ENCODE measurements at regions not wholly inside any gene's neighbourhood (a gene's known extent, or its start where the extent isn't known, plus 50 kb on each side); places are given as distances from the start of the nearest gene placed in this dataset.
A peak's percentile ranks its signal among the peaks of the same experiment; 100 is the strongest.

DNA sequence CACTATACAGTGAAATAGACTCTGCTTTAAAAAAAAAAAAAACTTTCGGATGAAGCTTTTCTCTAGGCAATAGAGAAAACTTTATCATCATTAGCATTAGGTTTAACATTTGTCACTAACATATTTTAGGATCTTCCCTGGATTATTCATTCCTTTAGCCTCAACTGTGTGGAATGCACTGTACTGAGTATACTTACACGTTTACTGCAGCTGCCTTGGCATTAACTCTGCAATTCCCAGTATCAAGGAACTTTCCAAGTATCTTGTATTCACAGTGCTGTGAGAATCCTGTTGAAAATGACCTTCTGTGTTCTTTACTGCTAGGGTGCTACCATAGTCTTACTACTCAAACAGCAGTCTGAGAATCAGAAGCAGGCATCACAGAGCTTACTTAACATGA, 328.2 kb upstream of the COL3A1 start:
- DNase-seq (ENCODE audit: low read depth): peak; percentile 50

DNA sequence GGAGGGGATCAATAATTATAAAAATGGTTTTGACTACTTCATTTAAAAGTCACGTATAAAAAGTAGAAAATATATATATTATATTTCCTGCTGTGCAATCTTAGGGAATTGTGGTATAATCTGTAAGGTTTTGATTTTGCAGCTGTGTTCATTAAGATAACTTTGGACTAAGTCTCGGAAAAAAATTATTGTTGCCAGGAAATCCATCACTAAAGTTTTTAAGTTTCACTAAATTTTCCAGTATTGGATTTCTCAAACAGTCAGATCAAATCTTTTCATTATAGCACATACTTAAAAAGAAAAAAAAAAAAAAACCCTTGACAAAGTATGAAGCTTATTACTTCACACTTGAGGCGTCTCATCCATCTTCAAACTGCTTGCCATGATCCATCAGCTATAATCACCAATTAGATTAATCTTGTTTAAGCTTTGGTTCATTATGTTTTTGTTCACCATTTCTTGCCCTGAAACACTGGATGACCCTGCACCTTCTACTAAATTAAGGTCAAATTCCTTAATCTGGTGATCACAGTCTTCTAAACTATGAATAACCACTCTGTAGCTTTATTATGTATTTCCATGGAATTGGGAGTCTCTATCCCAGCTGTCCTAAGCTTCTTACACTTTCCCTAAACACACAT, 326.6 kb upstream of the COL3A1 start:
- no peak for DNase-seq (ENCODE audit: low read depth)

DNA sequence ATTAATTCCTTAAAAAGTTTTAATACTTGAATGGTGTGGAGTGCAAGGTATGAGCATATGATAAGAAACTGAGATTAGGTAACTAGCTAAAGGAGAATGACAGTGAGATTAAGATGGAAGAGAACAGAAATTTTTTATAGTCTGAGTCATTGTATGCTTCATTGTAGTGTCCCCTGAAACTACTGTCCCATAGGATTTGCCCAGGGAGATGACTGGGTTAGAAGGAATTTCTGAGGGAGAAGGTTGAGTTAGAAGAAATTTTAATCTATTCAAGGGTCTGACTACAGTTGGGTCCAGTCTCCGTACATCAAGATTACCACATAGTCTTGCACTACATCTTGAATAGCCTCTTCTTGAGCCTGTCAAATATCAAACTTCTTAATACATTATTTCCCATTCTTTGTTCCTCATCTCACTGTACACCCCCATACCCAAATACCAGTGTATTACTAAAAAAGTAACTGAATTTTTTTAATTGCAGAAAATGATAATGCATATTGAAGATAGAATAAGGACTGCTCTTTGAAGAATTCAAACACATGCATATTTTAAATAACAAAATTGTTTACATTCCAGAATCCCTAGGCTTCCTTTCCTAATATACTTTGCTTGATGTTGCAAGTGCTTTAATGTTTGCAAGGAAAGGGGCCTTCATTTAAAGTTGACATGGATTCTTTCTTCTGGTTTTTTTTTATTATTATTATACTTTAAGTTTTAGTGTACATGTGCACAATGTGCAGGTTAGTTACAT, 314.3 kb upstream of the COL3A1 start:
- peak; percentile 54 for DNase-seq (ENCODE audit: low read depth)

DNA sequence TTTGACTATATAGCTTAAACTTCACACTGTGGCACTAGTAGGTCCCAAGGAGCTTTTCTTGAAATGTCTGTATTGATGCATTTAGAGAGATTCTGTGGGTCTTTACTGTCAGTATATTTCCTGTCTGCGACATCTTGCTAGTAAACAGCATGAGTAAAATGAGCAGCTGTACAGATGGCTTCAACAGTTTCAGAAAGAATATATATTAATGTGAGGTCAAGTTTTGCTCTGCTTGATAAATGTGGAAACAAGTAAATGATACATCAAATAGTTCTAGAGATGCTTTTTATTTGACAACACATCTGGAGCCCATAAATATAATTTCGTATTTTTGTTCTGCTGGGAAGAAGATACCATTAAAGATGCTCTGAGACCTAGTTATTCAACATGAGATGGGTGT, 310.9 kb upstream of the COL3A1 start:
- DNase-seq (ENCODE audit: low read depth): no peak

DNA sequence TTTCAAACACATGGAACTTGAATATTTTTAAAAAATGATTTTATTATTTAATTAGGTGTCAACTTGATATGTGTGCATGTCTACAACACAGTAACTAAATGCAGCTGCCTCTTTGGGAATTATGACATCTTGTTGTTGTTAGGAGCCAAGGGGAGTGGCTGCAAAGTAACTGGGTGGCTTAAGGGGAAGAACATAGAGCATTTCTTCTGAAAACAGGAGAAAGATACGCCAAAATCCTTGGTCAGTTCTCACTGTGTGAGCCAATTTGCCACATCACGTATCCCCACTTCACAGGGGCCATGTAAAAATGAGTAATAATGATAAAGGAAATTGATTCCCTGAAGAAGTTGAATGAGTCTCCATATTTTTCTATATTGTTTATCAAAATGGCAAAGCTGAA, 309.8 kb upstream of the COL3A1 start:
- no peak for DNase-seq (ENCODE audit: low read depth)

DNA sequence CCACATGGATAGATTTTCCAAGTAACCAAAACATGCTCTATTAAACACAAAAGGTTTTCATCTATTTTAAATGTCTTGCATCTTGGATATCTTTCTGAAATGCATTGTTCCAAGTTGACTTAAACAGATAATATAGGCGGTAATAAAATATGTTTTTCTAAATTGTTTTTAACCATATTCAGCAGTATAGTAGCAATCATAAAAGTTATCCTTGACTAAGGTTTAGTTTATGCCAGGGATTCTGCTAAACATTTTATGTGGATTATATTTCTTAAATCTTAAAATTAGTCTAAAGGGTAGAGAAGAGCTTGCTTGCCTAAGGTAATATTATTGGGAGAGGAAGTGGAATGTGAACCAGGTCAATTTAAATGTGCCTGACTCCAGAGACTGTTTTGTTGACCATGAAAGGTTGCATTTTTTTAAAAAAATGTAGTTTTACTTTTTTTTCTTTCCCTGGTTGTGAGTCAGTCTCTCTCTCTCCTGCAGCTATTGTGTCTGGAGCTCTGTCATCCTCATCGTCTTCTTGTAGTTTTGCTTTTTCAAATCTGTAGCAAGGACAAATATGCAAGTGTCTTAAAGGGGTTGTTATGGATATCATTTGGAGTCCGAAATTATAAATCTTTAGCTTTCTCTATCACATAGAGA, 309.1 kb upstream of the COL3A1 start:
- DNase-seq (ENCODE audit: low read depth): no peak

DNA sequence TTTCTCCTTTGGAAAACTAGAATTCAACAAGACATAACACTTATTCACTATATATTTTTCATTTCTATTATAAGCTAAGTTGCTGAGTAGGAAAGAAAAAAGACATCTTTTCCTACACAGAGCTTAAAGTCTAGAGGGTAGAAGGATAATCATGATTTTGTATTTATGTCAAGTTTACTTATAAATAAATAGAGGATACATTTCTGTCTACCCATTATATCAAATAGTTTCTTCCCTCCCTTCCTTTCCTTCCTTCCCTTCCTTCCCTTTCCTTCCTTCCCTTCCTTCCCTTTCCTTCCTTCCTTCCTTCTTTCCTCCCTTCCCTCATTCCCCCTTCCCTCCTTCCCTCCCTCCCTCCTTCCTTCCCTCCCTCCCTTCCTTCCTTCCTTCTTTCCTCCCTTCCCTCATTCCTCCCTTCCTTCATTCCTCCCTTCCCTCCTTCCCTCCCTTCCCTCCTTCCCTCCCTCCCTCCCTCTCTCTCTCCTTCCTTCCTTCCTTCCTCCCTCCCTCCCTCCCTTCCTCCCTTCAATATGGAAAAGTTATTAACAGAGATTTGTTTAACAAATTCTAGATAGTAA, 308.4 kb upstream of the COL3A1 start:
- no peak for DNase-seq (ENCODE audit: low read depth)

DNA sequence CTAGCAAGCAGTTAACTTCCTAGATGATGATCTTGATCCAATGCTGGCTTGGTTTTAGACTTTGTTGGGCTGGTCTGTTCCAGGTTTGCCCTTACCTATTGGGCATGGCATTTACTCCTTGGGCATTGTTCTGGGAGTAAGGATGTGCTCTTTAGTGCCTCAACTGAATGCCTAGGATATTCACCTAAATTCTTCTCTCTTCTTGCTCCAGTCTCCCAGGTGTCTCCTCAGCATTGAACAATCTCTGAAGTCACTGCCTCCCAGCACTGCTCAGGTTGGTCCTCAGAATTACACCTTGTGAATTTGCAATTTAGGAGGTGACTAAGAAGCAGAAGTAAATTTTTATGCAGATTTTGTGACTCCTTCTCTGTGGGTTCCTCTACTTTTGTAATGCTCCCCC, 307.7 kb upstream of the COL3A1 start:
- no peak for DNase-seq (ENCODE audit: low read depth)

DNA sequence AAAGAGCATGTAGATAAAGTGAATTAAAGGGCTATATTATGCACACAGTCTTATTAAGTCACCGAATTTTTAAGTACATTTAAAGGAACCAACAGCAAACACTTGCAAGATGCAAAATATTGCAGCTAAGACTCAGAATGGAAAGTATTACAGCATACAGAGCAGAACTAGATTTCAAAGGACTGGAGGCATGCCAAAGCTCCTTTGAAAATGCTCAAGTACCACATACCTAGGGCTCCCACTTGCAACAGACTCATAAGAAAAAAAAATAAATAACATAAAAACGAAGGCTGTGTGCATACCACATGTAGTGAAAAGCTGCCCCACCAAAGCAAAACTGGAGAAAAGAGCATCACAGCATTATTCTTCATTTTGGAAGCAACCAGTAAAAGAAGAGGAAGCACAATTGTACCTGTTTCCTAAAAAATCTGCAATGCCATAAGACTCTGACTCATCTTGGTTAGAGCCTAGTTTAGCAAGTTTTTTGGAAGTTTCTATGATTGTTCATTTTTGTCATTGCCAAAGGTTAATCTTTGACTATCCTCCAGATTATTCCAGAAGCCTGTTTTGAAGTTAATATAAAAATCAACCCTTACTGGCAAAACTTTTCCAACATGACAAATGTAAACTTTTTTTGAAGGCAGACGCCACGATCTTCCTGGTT, 306.0 kb upstream of the COL3A1 start:
- no peak for DNase-seq (ENCODE audit: low read depth)

DNA sequence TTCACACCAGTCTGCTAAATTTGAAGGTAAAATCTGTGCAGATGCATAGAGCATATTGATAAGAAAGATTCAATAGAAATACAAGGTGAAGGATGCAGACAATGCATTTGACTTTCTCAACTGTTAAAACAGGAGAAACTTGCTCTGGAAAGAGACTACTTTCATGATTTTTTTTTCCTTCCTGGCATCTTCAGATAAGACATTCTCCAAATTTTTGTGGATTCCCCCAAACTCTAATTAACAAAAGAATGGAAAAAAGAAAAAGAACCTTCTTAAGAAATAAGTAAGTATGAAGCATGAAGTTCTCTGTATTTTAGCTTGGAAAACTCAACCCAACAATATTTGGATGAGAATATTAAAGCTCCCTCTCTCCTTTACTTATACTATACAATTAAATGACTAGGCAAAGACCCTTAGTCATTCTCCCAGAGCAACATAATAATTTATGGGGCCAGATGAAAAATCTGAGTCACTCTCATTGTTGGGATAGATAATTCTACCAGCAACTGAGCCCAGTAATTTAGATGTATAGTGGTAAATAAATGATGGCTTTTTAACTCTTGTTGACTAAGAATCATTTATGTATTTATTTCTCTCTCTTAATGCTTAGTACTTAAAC, 298.7 kb upstream of the COL3A1 start:
- no peak for DNase-seq (ENCODE audit: low read depth)

DNA sequence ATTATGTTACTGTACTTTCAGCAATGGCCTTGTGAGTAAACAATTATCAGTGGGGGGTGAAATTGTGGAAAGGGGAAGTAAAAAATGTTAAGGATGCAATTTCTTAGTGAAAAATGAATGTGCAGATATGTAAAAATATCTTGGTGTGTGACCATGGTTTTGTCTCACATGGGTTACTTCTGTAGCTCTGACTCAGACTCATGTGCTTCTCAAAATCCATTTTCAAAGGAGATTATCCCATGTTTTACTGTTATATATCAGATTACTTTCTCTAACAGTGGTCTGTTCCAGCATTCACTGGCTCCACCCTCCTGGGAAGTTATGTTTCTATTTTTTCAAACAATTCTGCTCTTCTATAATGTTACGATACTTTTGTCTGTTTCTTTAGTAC, 298.2 kb upstream of the COL3A1 start:
- no peak for DNase-seq (ENCODE audit: low read depth)

DNA sequence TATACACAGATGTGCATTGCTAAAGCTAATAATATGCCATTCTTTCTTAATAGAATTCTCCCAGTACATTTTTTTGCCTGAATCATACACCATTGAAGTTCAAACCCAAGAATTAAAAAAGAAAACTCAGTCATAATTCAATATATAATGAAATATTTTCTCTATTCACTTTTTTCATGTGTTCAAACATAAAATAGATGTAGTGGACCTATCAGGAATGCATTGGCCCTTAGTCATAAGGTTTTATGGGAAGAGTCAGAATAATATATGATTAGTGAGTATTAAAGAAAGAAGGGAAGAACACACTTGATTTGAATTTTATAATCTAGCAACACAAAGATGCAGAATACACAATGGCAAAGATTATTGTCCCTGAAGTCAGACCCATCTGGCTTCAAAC, 297.0 kb upstream of the COL3A1 start:
- DNase-seq (ENCODE audit: low read depth): no peak

DNA sequence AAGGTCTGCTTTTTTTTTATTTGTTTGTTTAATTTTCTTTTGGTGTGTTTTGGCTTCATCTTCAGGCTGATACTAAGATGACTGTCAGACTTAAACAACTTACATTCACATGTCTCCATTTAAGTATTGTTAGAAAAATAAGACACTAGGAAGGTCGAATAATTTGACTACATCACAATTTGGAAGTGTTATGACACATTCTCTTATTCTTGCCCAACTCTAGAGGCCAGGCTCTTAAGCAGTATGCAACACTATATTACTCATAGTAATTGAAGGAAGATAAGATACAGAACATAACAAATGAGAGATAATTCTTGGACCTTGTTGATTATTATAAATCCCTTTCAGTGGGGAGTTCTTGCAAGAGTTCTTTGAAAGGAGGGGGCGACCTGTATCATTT, 295.3 kb upstream of the COL3A1 start:
- DNase-seq (ENCODE audit: low read depth): no peak

DNA sequence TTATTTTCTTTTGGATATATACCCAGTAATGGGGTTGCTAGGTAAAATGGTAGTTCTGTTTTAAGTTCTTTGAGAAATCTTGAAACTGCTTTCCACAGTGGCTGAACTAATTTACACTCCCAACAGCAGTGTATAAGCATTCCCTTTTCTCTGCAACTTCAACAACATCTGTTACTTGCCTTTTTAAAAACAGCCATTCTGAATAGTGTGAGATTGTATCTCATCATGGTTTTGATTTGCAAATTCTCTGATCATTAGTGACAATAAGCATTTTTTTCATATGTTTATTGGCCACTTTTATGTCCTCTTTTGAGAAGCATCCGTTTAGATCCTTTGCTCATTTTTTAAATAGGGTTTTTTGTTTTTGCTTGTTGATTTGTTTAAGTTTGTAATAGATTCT, 291.3 kb upstream of the COL3A1 start:
- no peak for DNase-seq (ENCODE audit: low read depth)

DNA sequence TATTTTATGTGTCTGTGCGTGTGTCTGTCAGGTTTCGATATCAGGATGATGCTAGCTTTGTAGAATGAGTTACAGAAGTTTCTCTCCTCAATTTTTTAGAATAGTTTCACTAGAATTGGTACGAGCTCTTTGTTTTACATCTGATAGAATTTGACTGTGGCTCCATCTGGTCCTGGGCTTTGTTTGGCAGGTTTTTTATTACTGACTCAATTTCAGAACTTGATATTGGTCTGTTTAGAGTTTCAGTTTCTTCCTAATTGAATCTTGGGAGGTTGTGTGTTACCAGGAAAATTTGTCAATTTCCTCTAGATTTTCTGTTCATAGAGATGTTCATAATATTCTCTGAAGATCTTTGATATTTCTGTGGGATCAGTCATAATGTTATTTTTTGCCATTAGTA, 289.4 kb upstream of the COL3A1 start:
- DNase-seq (ENCODE audit: low read depth): no peak

DNA sequence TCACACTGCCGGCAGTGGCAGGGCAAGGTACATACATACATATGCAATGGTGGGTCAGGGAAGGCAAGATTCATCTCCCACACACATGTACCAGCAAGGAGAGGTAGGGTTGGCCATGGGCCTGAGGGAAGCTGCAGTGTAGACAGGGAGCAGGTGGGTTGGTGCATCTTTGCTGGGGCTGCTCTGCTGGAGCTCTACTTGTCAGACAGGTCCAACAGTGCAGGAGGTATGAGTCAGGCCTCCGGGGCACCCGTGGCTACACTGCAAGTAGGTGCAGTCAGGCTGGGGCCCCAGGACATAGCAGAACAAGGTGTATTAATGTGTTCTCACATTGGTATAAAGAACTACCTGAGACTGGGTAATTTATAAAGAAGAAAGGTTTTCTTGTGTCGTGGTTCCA, 281.1 kb upstream of the COL3A1 start:
- no peak for DNase-seq (ENCODE audit: low read depth)

DNA sequence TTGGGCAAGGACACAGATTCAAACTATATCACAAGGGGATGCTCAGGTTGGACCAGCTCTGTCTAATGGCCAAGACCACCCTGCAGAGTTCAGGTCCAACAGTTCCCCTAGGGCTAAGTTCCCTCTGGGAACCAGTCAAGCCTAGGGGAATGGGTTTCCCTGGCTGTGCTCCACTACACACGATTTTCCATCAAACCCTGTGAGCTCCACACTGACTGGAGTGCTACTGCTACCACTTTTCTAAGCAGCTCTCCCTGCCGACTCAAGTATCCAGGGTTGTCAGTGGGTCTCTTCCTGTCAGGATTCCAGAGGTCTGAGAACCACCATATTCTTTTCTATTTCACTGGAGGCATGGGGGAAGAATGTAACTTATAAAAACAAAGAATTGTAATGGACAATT, 280.4 kb upstream of the COL3A1 start:
- DNase-seq (ENCODE audit: low read depth): no peak

DNA sequence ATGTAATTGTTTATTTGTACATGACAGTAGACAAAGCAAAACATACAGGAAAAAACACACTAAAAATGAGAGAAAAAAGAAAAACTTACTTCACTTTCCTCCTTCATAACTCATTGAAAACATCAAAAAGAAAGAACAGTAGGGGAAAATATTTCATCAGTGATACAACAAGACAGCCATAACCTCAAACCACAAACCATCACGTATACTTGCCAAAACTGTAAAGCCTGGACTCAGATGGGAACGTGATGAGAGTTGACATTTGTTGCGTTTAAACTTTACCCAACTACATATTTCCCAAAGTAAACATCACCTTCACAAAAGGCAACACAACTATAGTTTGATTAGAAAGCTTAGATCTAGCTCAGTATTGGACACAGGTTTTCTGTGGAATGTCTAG, 278.2 kb upstream of the COL3A1 start:
- peak; percentile 53 for DNase-seq (ENCODE audit: low read depth)

DNA sequence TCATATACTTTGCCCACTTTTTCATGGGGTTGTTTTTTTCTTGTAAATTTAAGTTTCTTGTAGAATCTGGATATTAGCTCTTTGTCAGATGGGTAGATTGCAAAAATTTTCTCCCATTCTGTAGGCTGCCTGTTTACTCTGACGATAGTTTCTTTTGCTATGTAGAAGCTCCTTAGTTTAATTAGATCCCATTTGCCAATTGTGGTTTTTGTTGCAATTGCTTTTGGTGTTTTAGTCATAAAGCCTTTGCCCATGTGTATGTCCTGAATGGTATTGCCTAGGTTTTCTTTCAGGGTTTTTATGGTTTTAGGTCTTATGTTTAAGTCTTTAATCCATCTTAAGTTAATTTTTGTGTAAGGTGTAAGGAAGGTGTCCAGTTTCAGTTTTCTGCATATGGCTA, 276.0 kb upstream of the COL3A1 start:
- DNase-seq (ENCODE audit: low read depth): peak; percentile 16

DNA sequence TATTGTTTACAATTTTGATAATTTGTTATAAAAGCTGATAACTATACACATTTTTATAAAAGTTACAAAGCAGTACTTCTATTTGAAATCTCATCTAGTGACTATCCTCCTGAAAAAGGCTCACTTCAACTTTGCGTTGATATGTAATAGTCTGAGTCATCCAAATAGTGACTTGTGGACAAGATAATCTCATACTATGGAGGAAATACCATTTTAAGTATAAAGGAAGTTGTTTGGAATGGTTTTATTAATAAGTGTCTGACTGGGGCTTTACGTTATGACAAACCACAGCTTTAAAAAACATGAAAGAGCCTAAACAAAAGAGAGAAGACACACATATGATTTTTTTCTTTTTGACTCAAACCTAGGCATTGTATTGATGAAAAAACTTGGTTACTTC, 272.3 kb upstream of the COL3A1 start:
- DNase-seq (ENCODE audit: low read depth): no peak

DNA sequence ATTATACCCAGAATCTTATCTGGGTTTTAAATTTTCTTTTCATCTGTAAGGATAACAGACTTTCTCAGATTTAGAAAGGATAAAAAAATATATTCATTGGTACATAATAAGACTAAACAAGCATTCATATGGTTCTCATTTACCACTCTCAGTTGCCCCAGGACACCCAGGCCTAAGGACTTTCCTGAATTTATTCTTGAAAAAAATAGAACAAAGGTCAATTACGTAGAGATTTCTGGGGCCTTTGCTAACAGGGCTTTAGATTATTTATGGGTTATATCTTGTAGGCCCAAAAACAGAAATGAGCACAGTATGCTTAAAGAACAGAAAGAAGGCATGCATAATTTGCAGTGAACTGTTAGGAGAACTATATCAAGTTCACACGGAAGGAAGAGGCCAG, 269.0 kb upstream of the COL3A1 start:
- no peak for DNase-seq (ENCODE audit: low read depth)

DNA sequence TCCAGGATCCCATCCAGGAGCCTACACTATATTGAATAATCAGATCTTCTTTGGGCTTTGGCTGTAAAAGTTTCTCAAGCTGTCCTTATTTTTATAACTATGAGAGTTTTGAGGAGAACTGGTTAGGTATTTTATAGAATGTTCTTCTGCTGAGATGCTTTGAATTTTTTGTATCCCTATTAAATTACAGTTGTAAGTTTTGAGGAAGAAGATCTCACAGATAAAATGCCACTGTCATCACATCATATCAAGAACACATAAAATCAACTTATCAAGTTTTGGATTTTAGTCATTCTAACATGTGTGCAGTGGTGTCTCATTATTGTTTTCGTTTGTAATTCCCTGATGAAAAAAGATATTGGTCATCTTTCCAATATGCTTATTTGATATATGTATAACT, 260.2 kb upstream of the COL3A1 start:
- no peak for DNase-seq (ENCODE audit: low read depth)
